CD14-positive monocyte (primary cell): ENCODE measurements at regions not wholly inside any gene's neighbourhood (a gene's known extent, or its start where the extent isn't known, plus 50 kb on each side); places are given as distances from the start of the nearest gene placed in this dataset.

Experiments
- DNase-seq, 3 donors: peaks; one replicate each; pipeline ENCODE4 v3.0.0-alpha.2; 2011 to 2022
- H2AFZ ChIP-seq: 2 replicates; pipeline ENCODE4 v1.6.0; 2012; ENCODE audit warnings: mild to moderate bottlenecking, low read depth, low read length, inconsistent platforms; ENCODE audit not compliant: insufficient read depth, poor library complexity, severe bottlenecking
- H3K27ac ChIP-seq, 2 donors: 1 replicate in 1 of 2; 2 replicates in 1 of 2; pipeline ENCODE4 v1.5.1; 2012 to 2013; ENCODE audit warnings: low read length in 2 of 2, control low read depth in 1 of 2, inconsistent platforms in 1 of 2, low read depth in 1 of 2, mild to moderate bottlenecking in 1 of 2
- H3K27me3 ChIP-seq, 2 donors: one replicate each; pipeline versions ENCODE4 v1.6.0 to v1.6.1; 2011 to 2013; ENCODE audit warnings: low read length in 2 of 2; ENCODE audit not compliant: control insufficient read depth in 2 of 2, insufficient read depth in 2 of 2
- H3K36me3 ChIP-seq, 2 donors: replicated peaks in 1 of 2; 1 replicate in 1 of 2; 2 replicates in 1 of 2; pipeline versions ENCODE4 v1.5.1 to v1.6.1; 2012 to 2013; ENCODE audit warnings: low read length in 2 of 2, control low read depth in 1 of 2, inconsistent platforms in 1 of 2, mild to moderate bottlenecking in 1 of 2; ENCODE audit not compliant: insufficient read depth in 2 of 2, control insufficient read depth in 1 of 2
- H3K4me1 ChIP-seq, 2 donors: 1 replicate in 1 of 2; 2 replicates in 1 of 2; pipeline versions ENCODE4 v1.5.1 to v1.6.1; 2012 to 2013; ENCODE audit warnings: low read length in 2 of 2, control low read depth in 1 of 2, inconsistent platforms in 1 of 2, mild to moderate bottlenecking in 1 of 2, moderate library complexity in 1 of 2; ENCODE audit not compliant: insufficient read depth in 2 of 2, control insufficient read depth in 1 of 2
- H3K4me2 ChIP-seq: replicated peaks from 2 replicates; pipeline ENCODE3; 2012; ENCODE audit warnings: low read length, moderate library complexity, mild to moderate bottlenecking; ENCODE audit not compliant: poor library complexity, severe bottlenecking; ENCODE audit errors: extremely low read depth
- H3K4me3 ChIP-seq, 3 experiments: fragments of 200-600 bp in 1 of 3; sonication (generic) in 1 of 3; replicated peaks in 1 of 3; 1 replicate in 2 of 3; 2 replicates in 1 of 3; pipeline ENCODE4 v1.5.1; 2011 to 2013; ENCODE audit warnings: low read length in 3 of 3, mild to moderate bottlenecking in 3 of 3, control low read depth in 2 of 3, low read depth in 2 of 3, inconsistent platforms in 1 of 3, moderate library complexity in 1 of 3
- H3K79me2 ChIP-seq: 2 replicates; pipeline ENCODE4 v1.6.0; 2012; ENCODE audit warnings: mild to moderate bottlenecking, control low read depth, inconsistent platforms, low read length, moderate library complexity; ENCODE audit not compliant: insufficient read depth
- H3K9ac ChIP-seq: 2 replicates; pipeline ENCODE4 v1.6.0; 2017; ENCODE audit warnings: low read length, mild to moderate bottlenecking; ENCODE audit not compliant: insufficient read depth, poor library complexity, severe bottlenecking
- H3K9me3 ChIP-seq, 2 donors: replicated peaks in 1 of 2; 1 replicate in 1 of 2; 2 replicates in 1 of 2; pipeline versions ENCODE4 v1.5.1 to v1.6.1; 2012 to 2013; ENCODE audit warnings: low read length in 2 of 2, control low read depth in 1 of 2; ENCODE audit not compliant: control insufficient read depth in 1 of 2, insufficient read depth in 1 of 2
- H4K20me1 ChIP-seq: 2 replicates; pipeline ENCODE4 v1.6.0; 2012; ENCODE audit warnings: mild to moderate bottlenecking, low read length, control low read depth, moderate library complexity; ENCODE audit not compliant: insufficient read depth
- H3K27ac Mint-ChIP-seq, 7 donors: one replicate each; pipeline ENCODE4 v1.8.0; 2020; ENCODE audit warnings: mild to moderate bottlenecking in 7 of 7, mixed read lengths in 7 of 7, moderate library complexity in 6 of 7, inconsistent platforms in 2 of 7
- H3K27me3 Mint-ChIP-seq, 3 donors: one replicate each; pipeline ENCODE4 v1.8.0; 2021 to 2022; ENCODE audit warnings: low read depth in 3 of 3, mild to moderate bottlenecking in 3 of 3, mixed read lengths in 3 of 3, moderate library complexity in 3 of 3, inconsistent platforms in 1 of 3
- H3K36me3 Mint-ChIP-seq, 2 donors: one replicate each; pipeline ENCODE4 v1.8.0; 2020; ENCODE audit warnings: mixed read lengths in 2 of 2, inconsistent platforms in 1 of 2, mild to moderate bottlenecking in 1 of 2
- H3K4me1 Mint-ChIP-seq: one replicate; pipeline ENCODE4 v1.8.0; 2020; ENCODE audit warnings: mild to moderate bottlenecking, mixed read lengths
- H3K4me3 Mint-ChIP-seq, 2 donors: one replicate each; pipeline ENCODE4 v1.8.0; 2020; ENCODE audit warnings: mild to moderate bottlenecking in 2 of 2, mixed read lengths in 2 of 2, moderate library complexity in 1 of 2
- H3K9me3 Mint-ChIP-seq, 7 donors: one replicate each; pipeline ENCODE4 v1.8.0; 2020 to 2022; ENCODE audit warnings: mixed read lengths in 7 of 7, mild to moderate bottlenecking in 6 of 7, moderate library complexity in 6 of 7, inconsistent platforms in 2 of 7
- CTCF ChIP-seq: fragments of 200-600 bp; IDR thresholded peaks from one replicate; pipeline ENCODE4 v1.8.0; 2022; ENCODE audit warnings: antibody characterized with exemption, mild to moderate bottlenecking
- WGBS: methylation state at CpG from one replicate; pipeline ENCODE4 v1.1.5; 2013; ENCODE audit warnings: missing lambda C conversion rate; ENCODE audit not compliant: insufficient coverage; 5-methylcytosine and 5-hydroxymethylcytosine counted together
- intact Hi-C, 2 donors: fragments of 100-400 bp; cut with micrococcal nuclease; formaldehyde crosslinking; loops; one replicate each; pipeline versions ENCODE4 v1.15.0 to v1.15.1; 2023

GRCh38 chrX:98028691-98029090, 1145.0 kb downstream of the RPA4 start:
- H3K79me2 ChIP-seq = no peaks in the 10 kb centered on the region
- Mint-ChIP-seq H3K4me3 (no peak overlapping the region), H3K27ac (no peak overlapping the region), H3K9me3 (peaks cover 2 to 24% (median 13%) of the 10 kb centered on the region in 7 donors), H3K27me3 (peaks cover 0 to 4% (median 2%) of the 10 kb centered on the region in 3 donors), H3K4me1 (no peaks in the 10 kb centered on the region), H3K36me3 (no peaks in the 10 kb centered on the region)
- no peak for TF ChIP-seq CTCF
- no peaks in the 10 kb centered on the region for H3K36me3 ChIP-seq
- H2AFZ ChIP-seq = no peak overlapping the region
- no peak overlapping the region for H3K9ac ChIP-seq
- H3K27ac ChIP-seq = no peak overlapping the region
- no CpG with 5 or more reads among the region's 4 CpGs for WGBS
- H3K27me3 ChIP-seq = no peaks in the 10 kb centered on the region
- H3K9me3 ChIP-seq = peaks cover 0 to 22% of the 10 kb centered on the region in 2 donors
- intact Hi-C loops = no loop called here
- H3K4me2 ChIP-seq = no peak overlapping the region
- H3K4me3 ChIP-seq = no peak overlapping the region
- DNase-seq = no peak
- no peaks in the 10 kb centered on the region for H4K20me1 ChIP-seq
- no peaks in the 10 kb centered on the region for H3K4me1 ChIP-seq

GRCh38 chrX:98029861-98030260, 1146.2 kb downstream of the RPA4 start:
- peaks cover 0 to 22% of the 10 kb centered on the region in 2 donors for H3K9me3 ChIP-seq
- H2AFZ ChIP-seq = no peak overlapping the region
- no peak overlapping the region for H3K4me3 ChIP-seq
- H3K9ac ChIP-seq = no peak overlapping the region
- Mint-ChIP-seq H3K4me1 (no peaks in the 10 kb centered on the region), H3K4me3 (no peak overlapping the region), H3K36me3 (no peaks in the 10 kb centered on the region), H3K27ac (no peak overlapping the region), H3K9me3 (peaks cover under 1 to 20% (median 11%) of the 10 kb centered on the region in 7 donors), H3K27me3 (peaks cover 0 to 4% (median 2%) of the 10 kb centered on the region in 3 donors)
- H3K79me2 ChIP-seq = no peaks in the 10 kb centered on the region
- DNase-seq = no peak
- WGBS = 70% methylated on average over 2 of the region's 12 CpGs
- no peaks in the 10 kb centered on the region for H3K36me3 ChIP-seq
- no peaks in the 10 kb centered on the region for H4K20me1 ChIP-seq
- no peak overlapping the region for H3K4me2 ChIP-seq
- intact Hi-C loops = no loop called here
- H3K27me3 ChIP-seq = no peaks in the 10 kb centered on the region
- no peaks in the 10 kb centered on the region for H3K4me1 ChIP-seq
- H3K27ac ChIP-seq = no peak overlapping the region
- no peak for TF ChIP-seq CTCF
